ENCODE measurements at regions not wholly inside any gene's neighbourhood (a gene's known extent, or its start where the extent isn't known, plus 50 kb on each side); places are given as distances from the start of the nearest gene placed in this dataset.

DNA sequence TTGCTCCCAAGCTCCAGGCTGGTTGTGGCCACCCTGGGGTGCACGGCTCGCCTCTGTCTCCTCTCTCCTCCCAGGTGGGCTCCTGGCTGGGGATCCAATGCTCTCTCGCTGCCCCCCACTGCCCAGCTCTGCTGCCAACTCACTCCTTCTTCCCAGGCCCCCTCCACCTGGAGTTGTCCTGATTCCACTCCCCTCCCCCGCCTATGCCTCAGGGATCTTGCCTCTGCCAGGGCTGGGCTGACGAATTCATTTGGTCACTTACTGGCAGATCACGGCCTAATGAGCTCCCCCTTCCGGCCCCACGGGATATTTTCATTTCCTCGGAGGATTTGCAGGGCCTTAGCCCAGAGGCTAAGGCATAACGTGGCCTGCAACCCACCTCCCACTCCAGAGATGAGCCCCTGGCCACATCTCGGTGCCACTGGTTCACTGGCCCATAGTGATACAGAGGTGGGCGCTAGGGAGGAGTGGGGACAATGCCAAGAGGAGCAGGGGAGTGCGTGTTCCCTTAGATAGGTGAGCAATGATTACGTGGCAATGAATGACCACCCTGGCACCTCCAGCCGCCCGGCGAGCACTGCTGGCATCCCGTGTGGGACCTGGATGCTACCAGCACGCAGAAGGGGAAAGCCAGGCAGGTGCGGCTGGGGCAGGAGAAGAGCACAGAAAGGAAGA lies 344.6 kb upstream of the SHH start:
- Histone ChIP-seq H3K9me3 (no peaks in the 10 kb centered on the region), H3K27me3 (peaks cover 33% of the 10 kb centered on the region), H3K4me3 (no peak overlapping the region), H3K36me3 (no peaks in the 10 kb centered on the region), H3K4me1 (no peaks in the 10 kb centered on the region), H3K27ac (no peak overlapping the region)
- ATAC-seq = no peak
- WGBS, 2 donors (ENCODE audit: low coverage in 1 of 2) = 34 to 46% methylated on average over 7 to 10 of the region's 20 CpGs
- no peak for TF ChIP-seq POLR2AphosphoS5 (IDR thresholded peaks at IDR 0.05)
- no peak for TF ChIP-seq POLR2A (IDR thresholded peaks at IDR 0.05)
- no peak for TF ChIP-seq CTCF (IDR thresholded peaks at IDR 0.05)
- no peak for TF ChIP-seq EP300 (IDR thresholded peaks at IDR 0.05)

- H3K27ac ChIP-seq = no peak overlapping the region
- H3K27me3 ChIP-seq = peaks cover 31% of the 10 kb centered on the region
- no peak for ATAC-seq
- TF ChIP-seq EP300 (IDR thresholded peaks at IDR 0.05) = no peak
- no peak for TF ChIP-seq CTCF (IDR thresholded peaks at IDR 0.05)
- no peak for TF ChIP-seq POLR2A (IDR thresholded peaks at IDR 0.05)
- TF ChIP-seq POLR2AphosphoS5 (IDR thresholded peaks at IDR 0.05) = no peak
- WGBS, 2 donors (ENCODE audit: low coverage in 1 of 2) = 50 to 63% methylated on average over 6 to 10 of the region's 12 CpGs
- no peaks in the 10 kb centered on the region for H3K36me3 ChIP-seq
- no peak overlapping the region for H3K4me3 ChIP-seq
- no peaks in the 10 kb centered on the region for H3K9me3 ChIP-seq
- H3K4me1 ChIP-seq = no peaks in the 10 kb centered on the region
Measured at GRCh38 chr7:156155988-156156733, 343.9 kb upstream of the SHH start.

DNA sequence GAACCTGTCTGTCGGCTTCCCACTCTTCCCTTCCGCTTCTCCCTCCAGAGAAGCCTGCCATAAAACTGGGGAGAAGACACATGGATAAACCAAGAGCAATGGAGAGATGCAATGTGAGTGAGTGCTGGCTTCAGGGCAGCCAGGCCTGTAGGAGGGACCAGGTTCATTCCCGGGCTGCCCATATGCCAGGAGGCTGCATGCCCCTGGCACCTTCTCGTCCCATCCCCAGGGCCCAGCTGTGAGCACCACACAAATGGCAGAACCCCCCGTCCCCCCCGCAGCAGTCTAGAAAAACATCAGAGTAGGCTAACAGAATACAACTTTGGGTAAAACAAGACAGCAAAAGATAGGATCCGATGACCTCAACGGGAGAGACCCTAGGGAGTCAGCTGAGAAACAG lies 341.3 kb upstream of the SHH start:
- Histone ChIP-seq H3K27ac (no peak overlapping the region), H3K4me3 (no peak overlapping the region), H3K27me3 (peaks cover 32% of the 10 kb centered on the region), H3K36me3 (no peaks in the 10 kb centered on the region), H3K9me3 (no peaks in the 10 kb centered on the region), H3K4me1 (no peaks in the 10 kb centered on the region)
- ATAC-seq = no peak
- 87 to 90% methylated on average over 3 to 4 of the region's 8 CpGs for WGBS, 2 donors (ENCODE audit: low coverage in 1 of 2)
- TF ChIP-seq EP300 (IDR thresholded peaks at IDR 0.05) (no peak), POLR2A (IDR thresholded peaks at IDR 0.05) (no peak), POLR2AphosphoS5 (IDR thresholded peaks at IDR 0.05) (no peak), CTCF (IDR thresholded peaks at IDR 0.05) (no peak)

- TF ChIP-seq POLR2AphosphoS5 (IDR thresholded peaks at IDR 0.05) (no peak), POLR2A (IDR thresholded peaks at IDR 0.05) (no peak), EP300 (IDR thresholded peaks at IDR 0.05) (no peak), CTCF (IDR thresholded peaks at IDR 0.05) (no peak)
- ATAC-seq = no peak
- 29 to 46% methylated on average over 6 of the region's 6 CpGs for WGBS, 2 donors (ENCODE audit: low coverage in 1 of 2)
- Histone ChIP-seq H3K4me1 (no peaks in the 10 kb centered on the region), H3K9me3 (no peaks in the 10 kb centered on the region), H3K4me3 (no peak overlapping the region), H3K27ac (no peak overlapping the region), H3K27me3 (peaks cover 31% of the 10 kb centered on the region), H3K36me3 (no peaks in the 10 kb centered on the region)
Measured at GRCh38 chr7:156152390-156152789, 340.1 kb upstream of the SHH start.

GRCh38 chr7:156151658-156152057 lies 339.4 kb upstream of the SHH start:
- Histone ChIP-seq H3K4me3 (no peak overlapping the region), H3K27me3 (peaks cover 31% of the 10 kb centered on the region), H3K9me3 (no peaks in the 10 kb centered on the region), H3K36me3 (no peaks in the 10 kb centered on the region), H3K27ac (no peak overlapping the region), H3K4me1 (no peaks in the 10 kb centered on the region)
- 66 to 74% methylated on average over 6 of the region's 6 CpGs for WGBS, 2 donors (ENCODE audit: low coverage in 1 of 2)
- TF ChIP-seq POLR2A (IDR thresholded peaks at IDR 0.05) = no peak
- no peak for TF ChIP-seq CTCF (IDR thresholded peaks at IDR 0.05)
- no peak for TF ChIP-seq POLR2AphosphoS5 (IDR thresholded peaks at IDR 0.05)
- no peak for TF ChIP-seq EP300 (IDR thresholded peaks at IDR 0.05)
- no peak for ATAC-seq
